ENCODE measurements at regions not wholly inside any gene's neighbourhood (a gene's known extent, or its start where the extent isn't known, plus 50 kb on each side); places are given as distances from the start of the nearest gene placed in this dataset.
A peak's percentile ranks its signal among the peaks of the same experiment; 100 is the strongest.
"Not testable (repeated sequence)": the region's sequence is repeated elsewhere in the genome, so short reads cannot be mapped to it uniquely, and the experiment has no call there.

- DNase-seq (ENCODE audit: low read depth in 2 of 3, low spot score in 2 of 3), result no peak
These were observed 479.4 kb downstream of the PCDH20 start for GRCh38 chr13:60936281-60936680.

- peak in 1 of 3 donors; percentile 8 for DNase-seq (ENCODE audit: low read depth in 2 of 3, low spot score in 2 of 3)
These were observed 482.0 kb downstream of the PCDH20 start for GRCh38 chr13:60933638-60934037.

- DNase-seq (ENCODE audit: low read depth in 2 of 3, low spot score in 2 of 3), result no peak
These were observed 483.6 kb downstream of the PCDH20 start for GRCh38 chr13:60931858-60932546.

GRCh38 chr13:60925686-60926085 is 490.0 kb downstream of the PCDH20 start:
- no peak for DNase-seq (ENCODE audit: low read depth in 2 of 3, low spot score in 2 of 3)

- DNase-seq (ENCODE audit: low read depth in 2 of 3, low spot score in 2 of 3), result no peak
These were observed 490.8 kb downstream of the PCDH20 start for GRCh38 chr13:60924856-60925255.

- DNase-seq (ENCODE audit: low read depth in 2 of 3, low spot score in 2 of 3), result no peak
These were observed 492.9 kb downstream of the PCDH20 start for GRCh38 chr13:60922576-60923231.

- DNase-seq (ENCODE audit: low read depth in 2 of 3, low spot score in 2 of 3), result no peak
These were observed 496.8 kb downstream of the TDRD3 start for GRCh38 chr13:60893801-60894200.

- DNase-seq (ENCODE audit: low read depth in 2 of 3, low spot score in 2 of 3), result no peak
These were observed 490.7 kb downstream of the TDRD3 start for GRCh38 chr13:60887711-60888110.

- no peak for DNase-seq (ENCODE audit: low read depth in 2 of 3, low spot score in 2 of 3)
These were observed 484.5 kb downstream of the TDRD3 start for GRCh38 chr13:60881507-60881906.

- DNase-seq (ENCODE audit: low read depth in 2 of 3, low spot score in 2 of 3), result no peak
These were observed 476.1 kb downstream of the TDRD3 start for GRCh38 chr13:60873116-60873515.

GRCh38 chr13:60869941-60870613 is 473.1 kb downstream of the TDRD3 start:
- DNase-seq (ENCODE audit: low read depth in 2 of 3, low spot score in 2 of 3), result no peak

- DNase-seq (ENCODE audit: low read depth in 2 of 3, low spot score in 2 of 3), result no peak
These were observed 472.2 kb downstream of the TDRD3 start for GRCh38 chr13:60869225-60869624.

- DNase-seq (ENCODE audit: low read depth in 2 of 3, low spot score in 2 of 3), result no peak
These were observed 465.0 kb downstream of the TDRD3 start for GRCh38 chr13:60862036-60862435.

- no peak for DNase-seq (ENCODE audit: low read depth in 2 of 3, low spot score in 2 of 3)
These were observed 460.7 kb downstream of the TDRD3 start for GRCh38 chr13:60857698-60858097.

- no peak for DNase-seq (ENCODE audit: low read depth in 2 of 3, low spot score in 2 of 3)
These were observed 455.9 kb downstream of the TDRD3 start for GRCh38 chr13:60852886-60853285.

GRCh38 chr13:60851378-60851777 is 454.4 kb downstream of the TDRD3 start:
- DNase-seq (ENCODE audit: low read depth in 2 of 3, low spot score in 2 of 3), result no peak

GRCh38 chr13:60850526-60850925 is 453.5 kb downstream of the TDRD3 start:
- DNase-seq (ENCODE audit: low read depth in 2 of 3, low spot score in 2 of 3), result no peak

- no peak for DNase-seq (ENCODE audit: low read depth in 2 of 3, low spot score in 2 of 3)
These were observed 441.6 kb downstream of the TDRD3 start for GRCh38 chr13:60838581-60838980.

- no peak for DNase-seq (ENCODE audit: low read depth in 2 of 3, low spot score in 2 of 3)
These were observed 440.8 kb downstream of the TDRD3 start for GRCh38 chr13:60837806-60838205.

- DNase-seq (ENCODE audit: low read depth in 2 of 3, low spot score in 2 of 3), result no peak
These were observed 439.8 kb downstream of the TDRD3 start for GRCh38 chr13:60836821-60837220.

GRCh38 chr13:60811581-60811980 is 414.6 kb downstream of the TDRD3 start:
- no peak for DNase-seq (ENCODE audit: low read depth in 2 of 3, low spot score in 2 of 3)

GRCh38 chr13:60805640-60806039 is 408.6 kb downstream of the TDRD3 start:
- not testable (repeated sequence) for DNase-seq (ENCODE audit: low read depth in 2 of 3, low spot score in 2 of 3)
